Muscle layer of duodenum (tissue), 2 donors: ENCODE measurements at regions not wholly inside any gene's neighbourhood (a gene's known extent, or its start where the extent isn't known, plus 50 kb on each side); places are given as distances from the start of the nearest gene placed in this dataset.

Experiments used
- H3K27ac ChIP-seq: one replicate; pipeline ENCODE4 v1.7.0; 2013; ENCODE audit warnings: mild to moderate bottlenecking, low read length
- H3K27me3 ChIP-seq: one replicate; pipeline ENCODE4 v1.7.0; 2013; ENCODE audit warnings: low read depth, mild to moderate bottlenecking, control low read depth, low read length
- H3K36me3 ChIP-seq, 2 donors: one replicate each; pipeline ENCODE4 v1.7.0; 2013; ENCODE audit warnings: low read length in 2 of 2, control low read depth in 1 of 2, mild to moderate bottlenecking in 1 of 2; ENCODE audit not compliant: insufficient read depth in 2 of 2, control insufficient read depth in 1 of 2
- H3K4me1 ChIP-seq, 2 donors: one replicate each; pipeline ENCODE4 v1.7.0; 2013; ENCODE audit warnings: low read length in 2 of 2, mild to moderate bottlenecking in 2 of 2, control low read depth in 1 of 2, moderate library complexity in 1 of 2; ENCODE audit not compliant: insufficient read depth in 2 of 2, control insufficient read depth in 1 of 2
- H3K4me3 ChIP-seq, 2 donors: one replicate each; pipeline ENCODE4 v1.7.0; 2013; ENCODE audit warnings: low read length in 2 of 2, low read depth in 1 of 2, mild to moderate bottlenecking in 1 of 2
- H3K9me3 ChIP-seq, 2 donors: one replicate each; pipeline ENCODE4 v1.7.0; 2013; ENCODE audit warnings: low read length in 2 of 2, control low read depth in 1 of 2, mild to moderate bottlenecking in 1 of 2; ENCODE audit not compliant: control insufficient read depth in 1 of 2
- donor health status: healthy.

GRCh38 chr15:56868170-56868569 lies 50.3 kb upstream of the TCF12 start:
- H3K4me3 ChIP-seq, result no peak overlapping the region
- no peak overlapping the region for H3K27ac ChIP-seq
- H3K4me1 ChIP-seq, result peaks cover 6 to 10% of the 10 kb centered on the region in 2 donors
- no peaks in the 10 kb centered on the region for H3K27me3 ChIP-seq
- H3K9me3 ChIP-seq, result no peaks in the 10 kb centered on the region
- no peaks in the 10 kb centered on the region for H3K36me3 ChIP-seq

GRCh38 chr15:56866803-56867202 lies 51.6 kb upstream of the TCF12 start:
- peaks cover 6 to 8% of the 10 kb centered on the region in 2 donors for H3K4me1 ChIP-seq
- no peak overlapping the region for H3K27ac ChIP-seq
- no peaks in the 10 kb centered on the region for H3K27me3 ChIP-seq
- no peak overlapping the region for H3K4me3 ChIP-seq
- no peaks in the 10 kb centered on the region for H3K36me3 ChIP-seq
- H3K9me3 ChIP-seq, result no peaks in the 10 kb centered on the region

GRCh38 chr15:56857828-56858227 lies 60.6 kb upstream of the TCF12 start:
- no peaks in the 10 kb centered on the region for H3K4me1 ChIP-seq
- no peaks in the 10 kb centered on the region for H3K27me3 ChIP-seq
- H3K27ac ChIP-seq, result no peak overlapping the region
- H3K9me3 ChIP-seq, result no peaks in the 10 kb centered on the region
- no peaks in the 10 kb centered on the region for H3K36me3 ChIP-seq
- H3K4me3 ChIP-seq, result no peak overlapping the region

GRCh38 chr15:56856934-56857333 lies 61.5 kb upstream of the TCF12 start:
- H3K9me3 ChIP-seq, result no peaks in the 10 kb centered on the region
- H3K27me3 ChIP-seq, result no peaks in the 10 kb centered on the region
- no peaks in the 10 kb centered on the region for H3K4me1 ChIP-seq
- H3K27ac ChIP-seq, result no peak overlapping the region
- H3K36me3 ChIP-seq, result no peaks in the 10 kb centered on the region
- H3K4me3 ChIP-seq, result no peak overlapping the region

GRCh38 chr15:56844892-56845291 lies 73.6 kb upstream of the TCF12 start:
- Histone ChIP-seq H3K4me3 (no peak overlapping the region), H3K36me3 (peaks cover 0 to 4% of the 10 kb centered on the region in 2 donors), H3K9me3 (no peaks in the 10 kb centered on the region), H3K27me3 (no peaks in the 10 kb centered on the region), H3K4me1 (no peaks in the 10 kb centered on the region), H3K27ac (no peak overlapping the region)

GRCh38 chr15:56844471-56844870 lies 74.0 kb upstream of the TCF12 start:
- Histone ChIP-seq H3K9me3 (no peaks in the 10 kb centered on the region), H3K27me3 (no peaks in the 10 kb centered on the region)

GRCh38 chr15:56839641-56840040 lies 78.8 kb upstream of the TCF12 start:
- H3K4me1 ChIP-seq, result no peaks in the 10 kb centered on the region
- no peaks in the 10 kb centered on the region for H3K9me3 ChIP-seq
- no peak overlapping the region for H3K27ac ChIP-seq
- no peaks in the 10 kb centered on the region for H3K27me3 ChIP-seq
- H3K4me3 ChIP-seq, result no peak overlapping the region
- no peaks in the 10 kb centered on the region for H3K36me3 ChIP-seq

More at GRCh38 chr15:56844471-56844870, 74.0 kb upstream of the TCF12 start:
- Histone ChIP-seq H3K36me3 (peaks cover 0 to 4% of the 10 kb centered on the region in 2 donors), H3K27ac (no peak overlapping the region), H3K4me3 (no peak overlapping the region), H3K4me1 (no peaks in the 10 kb centered on the region)

GRCh38 chr15:56839099-56839498 lies 79.3 kb upstream of the TCF12 start:
- H3K27me3 ChIP-seq, result no peaks in the 10 kb centered on the region
- no peaks in the 10 kb centered on the region for H3K36me3 ChIP-seq
- H3K4me3 ChIP-seq, result no peak overlapping the region
- no peaks in the 10 kb centered on the region for H3K4me1 ChIP-seq
- H3K27ac ChIP-seq, result no peak overlapping the region
- no peaks in the 10 kb centered on the region for H3K9me3 ChIP-seq

GRCh38 chr15:56838085-56838484 lies 80.4 kb upstream of the TCF12 start:
- no peak overlapping the region for H3K4me3 ChIP-seq
- no peak overlapping the region for H3K27ac ChIP-seq
- no peaks in the 10 kb centered on the region for H3K36me3 ChIP-seq
- H3K27me3 ChIP-seq, result no peaks in the 10 kb centered on the region
- no peaks in the 10 kb centered on the region for H3K4me1 ChIP-seq
- no peaks in the 10 kb centered on the region for H3K9me3 ChIP-seq

- H3K27ac ChIP-seq, result no peak overlapping the region
Measured at GRCh38 chr15:56837273-56837672, 81.2 kb upstream of the TCF12 start.

GRCh38 chr15:56835718-56836171 lies 82.7 kb upstream of the TCF12 start:
- Histone ChIP-seq H3K9me3 (no peaks in the 10 kb centered on the region), H3K36me3 (no peaks in the 10 kb centered on the region), H3K4me3 (no peak overlapping the region), H3K27me3 (no peaks in the 10 kb centered on the region), H3K27ac (no peak overlapping the region), H3K4me1 (peaks cover 4 to 14% of the 10 kb centered on the region in 2 donors)

More at GRCh38 chr15:56837273-56837672, 81.2 kb upstream of the TCF12 start:
- peaks cover 4 to 5% of the 10 kb centered on the region in 2 donors for H3K4me1 ChIP-seq
- no peak overlapping the region for H3K4me3 ChIP-seq
- H3K27me3 ChIP-seq, result no peaks in the 10 kb centered on the region
- H3K9me3 ChIP-seq, result no peaks in the 10 kb centered on the region
- H3K36me3 ChIP-seq, result no peaks in the 10 kb centered on the region

- Histone ChIP-seq H3K9me3 (no peaks in the 10 kb centered on the region), H3K4me3 (no peak overlapping the region), H3K27me3 (no peaks in the 10 kb centered on the region), H3K36me3 (no peaks in the 10 kb centered on the region), H3K4me1 (peaks cover 4 to 14% of the 10 kb centered on the region in 2 donors), H3K27ac (no peak overlapping the region)
Measured at GRCh38 chr15:56832125-56832524, 86.3 kb upstream of the TCF12 start.
